MM.1S (cell line): ENCODE measurements at regions not wholly inside any gene's neighbourhood (a gene's known extent, or its start where the extent isn't known, plus 50 kb on each side); places are given as distances from the start of the nearest gene placed in this dataset.
A peak's percentile ranks its signal among the peaks of the same experiment; 100 is the strongest.

Experiments
- DNase-seq: peaks from one replicate; pipeline ENCODE4 v3.0.0-alpha.2; 2015
- H2AFZ ChIP-seq: fragments of 300-600 bp; sonication (generic); 2 replicates; pipeline ENCODE4 v1.6.0; 2016; ENCODE audit warnings: antibody characterized with exemption, low read length
- H3F3A ChIP-seq: fragments of 300-600 bp; sonication (generic); 2 replicates; pipeline ENCODE4 v1.6.1; 2016; ENCODE audit warnings: mild to moderate bottlenecking, antibody characterized with exemption, low read length, moderate library complexity, mixed read lengths; ENCODE audit not compliant: insufficient read depth
- H3K27ac ChIP-seq: fragments of 300-600 bp; sonication (generic); 2 replicates; pipeline ENCODE4 v1.5.1; 2016; ENCODE audit warnings: mild to moderate bottlenecking, low read length
- H3K27me3 ChIP-seq: fragments of 300-600 bp; sonication (generic); replicated peaks from 2 replicates; pipeline ENCODE4 v1.6.0; 2016; ENCODE audit warnings: low read length; ENCODE audit not compliant: insufficient read depth
- H3K36me3 ChIP-seq: fragments of 300-600 bp; sonication (generic); replicated peaks from 2 replicates; pipeline ENCODE4 v1.6.1; 2016; ENCODE audit warnings: mild to moderate bottlenecking, low read length, mixed read lengths; ENCODE audit not compliant: insufficient read depth
- H3K4me1 ChIP-seq: fragments of 300-600 bp; sonication (generic); 2 replicates; pipeline ENCODE4 v1.6.1; 2016; ENCODE audit warnings: low read length, mixed read lengths
- H3K4me2 ChIP-seq: fragments of 300-600 bp; sonication (generic); 2 replicates; pipeline ENCODE4 v1.6.0; 2016; ENCODE audit warnings: low read depth, low read length
- H3K4me3 ChIP-seq: fragments of 300-600 bp; sonication (generic); 2 replicates; pipeline ENCODE4 v1.5.1; 2016; ENCODE audit warnings: low read length, mixed read lengths
- H3K79me2 ChIP-seq: fragments of 300-600 bp; sonication (generic); 2 replicates; pipeline ENCODE4 v1.6.1; 2016; ENCODE audit warnings: mixed run types, low read length, mixed read lengths
- H3K9ac ChIP-seq: fragments of 300-600 bp; sonication (generic); 2 replicates; pipeline ENCODE4 v1.6.1; 2016; ENCODE audit warnings: low read length, mixed read lengths
- H3K9me2 ChIP-seq: fragments of 300-600 bp; sonication (generic); replicated peaks from 2 replicates; pipeline ENCODE4 v1.6.1; 2016; ENCODE audit warnings: mild to moderate bottlenecking, low read length, mixed read lengths; ENCODE audit not compliant: insufficient read depth
- H3K9me3 ChIP-seq: fragments of 300-600 bp; sonication (generic); replicated peaks from 2 replicates; pipeline ENCODE4 v1.6.1; 2016; ENCODE audit warnings: mild to moderate bottlenecking, low read length, mixed read lengths; ENCODE audit not compliant: insufficient read depth
- H4K20me1 ChIP-seq: fragments of 300-600 bp; sonication (generic); 2 replicates; pipeline ENCODE4 v1.6.1; 2016; ENCODE audit warnings: mild to moderate bottlenecking, low read length, moderate library complexity, mixed read lengths; ENCODE audit not compliant: insufficient read depth
- EZH2 ChIP-seq: fragments of 300-600 bp; sonication (generic); optimal IDR thresholded peaks from 2 replicates; pipeline ENCODE3; 2017; ENCODE audit warnings: low read depth, mild to moderate bottlenecking, antibody characterized with exemption, low read length, mixed read lengths
- EZH2phosphoT487 ChIP-seq: fragments of 300-600 bp; sonication (generic); IDR thresholded peaks from 2 replicates; pipeline ENCODE4 v1.6.1; 2018; ENCODE audit warnings: antibody characterized with exemption, low read length
- TF ChIP-seq, protein P1 (sequence below): fragments of 300-600 bp; sonication (generic); IDR thresholded peaks from 2 replicates; pipeline ENCODE4 v1.5.1; 2016; ENCODE audit warnings: antibody characterized with exemption, low read length, mixed read lengths

DNA sequence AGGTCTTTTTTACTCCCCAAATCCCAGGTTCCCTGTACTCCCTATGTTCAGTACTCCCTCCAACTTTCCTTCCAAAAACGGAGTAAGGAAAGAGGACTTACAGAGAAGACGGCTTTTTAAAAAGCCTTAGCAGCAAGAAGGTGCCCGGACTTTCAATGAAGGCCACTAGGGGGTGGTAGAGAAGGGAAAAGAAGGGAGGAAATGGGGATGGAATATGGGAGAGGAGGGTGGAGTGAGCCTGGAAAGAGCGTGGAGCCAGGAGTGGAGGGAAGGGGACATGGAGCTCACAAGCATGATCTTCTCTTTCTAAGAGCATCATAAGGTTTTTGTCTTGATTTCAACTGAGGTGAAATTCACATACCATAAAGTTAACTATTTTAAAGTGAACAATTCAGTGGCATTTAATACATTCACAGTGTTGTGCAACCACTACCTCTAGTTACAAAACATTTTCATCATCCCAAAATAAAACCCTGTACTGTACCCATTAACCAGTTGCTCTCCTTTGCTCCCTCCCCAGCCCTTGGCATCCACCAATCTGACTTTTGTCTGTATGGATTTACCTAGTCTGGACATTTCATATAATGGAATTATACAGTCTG lies 129.9 kb downstream of the ZNF281 start:
- Histone ChIP-seq H3K9ac (no peak overlapping the region), H3K9me3 (no peaks in the 10 kb centered on the region), H2AFZ (no peak overlapping the region), H3K36me3 (no peaks in the 10 kb centered on the region), H4K20me1 (no peaks in the 10 kb centered on the region), H3K4me1 (no peaks in the 10 kb centered on the region), H3K9me2 (no peaks in the 10 kb centered on the region), H3K27me3 (no peaks in the 10 kb centered on the region), H3K4me2 (no peak overlapping the region), H3K4me3 (no peak overlapping the region), H3K27ac (no peak overlapping the region), H3K79me2 (no peaks in the 10 kb centered on the region), H3F3A (0 out of 2 replicates have a peak, but pooled peaks cover 2% of the 10 kb centered on the region)
- DNase-seq = peak; percentile 34
- TF ChIP-seq, protein P1, sequence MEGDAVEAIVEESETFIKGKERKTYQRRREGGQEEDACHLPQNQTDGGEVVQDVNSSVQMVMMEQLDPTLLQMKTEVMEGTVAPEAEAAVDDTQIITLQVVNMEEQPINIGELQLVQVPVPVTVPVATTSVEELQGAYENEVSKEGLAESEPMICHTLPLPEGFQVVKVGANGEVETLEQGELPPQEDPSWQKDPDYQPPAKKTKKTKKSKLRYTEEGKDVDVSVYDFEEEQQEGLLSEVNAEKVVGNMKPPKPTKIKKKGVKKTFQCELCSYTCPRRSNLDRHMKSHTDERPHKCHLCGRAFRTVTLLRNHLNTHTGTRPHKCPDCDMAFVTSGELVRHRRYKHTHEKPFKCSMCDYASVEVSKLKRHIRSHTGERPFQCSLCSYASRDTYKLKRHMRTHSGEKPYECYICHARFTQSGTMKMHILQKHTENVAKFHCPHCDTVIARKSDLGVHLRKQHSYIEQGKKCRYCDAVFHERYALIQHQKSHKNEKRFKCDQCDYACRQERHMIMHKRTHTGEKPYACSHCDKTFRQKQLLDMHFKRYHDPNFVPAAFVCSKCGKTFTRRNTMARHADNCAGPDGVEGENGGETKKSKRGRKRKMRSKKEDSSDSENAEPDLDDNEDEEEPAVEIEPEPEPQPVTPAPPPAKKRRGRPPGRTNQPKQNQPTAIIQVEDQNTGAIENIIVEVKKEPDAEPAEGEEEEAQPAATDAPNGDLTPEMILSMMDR = peak; percentile 77
- no peak for TF ChIP-seq EZH2

DNA sequence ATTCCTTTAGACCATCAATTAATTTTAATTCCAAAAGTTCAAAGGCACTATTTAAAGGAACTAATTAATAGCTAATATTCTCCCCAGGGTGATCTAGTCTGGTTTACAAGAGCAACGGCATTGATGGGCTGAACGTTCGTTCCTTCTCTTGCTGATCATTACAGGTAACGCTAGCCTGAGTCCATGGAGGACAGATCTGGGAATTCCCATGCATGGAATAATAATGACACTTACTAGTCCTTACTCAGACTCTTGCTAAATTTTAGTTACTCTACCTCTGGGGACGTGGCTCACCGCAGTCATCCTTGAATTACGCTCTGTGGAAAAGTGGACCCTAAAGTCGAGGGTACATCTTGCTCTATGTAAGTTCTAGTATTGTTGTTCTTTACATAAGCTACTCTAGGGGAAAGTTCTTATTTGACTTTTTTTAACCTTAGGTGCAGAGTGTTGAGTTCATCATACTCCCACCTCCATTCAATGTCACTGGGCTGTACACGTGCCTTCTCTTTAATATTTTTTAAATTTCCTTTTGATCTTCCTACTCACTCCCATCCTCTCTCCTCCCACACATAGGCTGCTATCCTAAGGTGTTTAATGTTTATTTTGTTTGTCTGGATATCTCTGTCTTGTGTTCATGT lies 133.9 kb downstream of the ZNF281 start:
- no peak overlapping the region for H2AFZ ChIP-seq

DNA sequence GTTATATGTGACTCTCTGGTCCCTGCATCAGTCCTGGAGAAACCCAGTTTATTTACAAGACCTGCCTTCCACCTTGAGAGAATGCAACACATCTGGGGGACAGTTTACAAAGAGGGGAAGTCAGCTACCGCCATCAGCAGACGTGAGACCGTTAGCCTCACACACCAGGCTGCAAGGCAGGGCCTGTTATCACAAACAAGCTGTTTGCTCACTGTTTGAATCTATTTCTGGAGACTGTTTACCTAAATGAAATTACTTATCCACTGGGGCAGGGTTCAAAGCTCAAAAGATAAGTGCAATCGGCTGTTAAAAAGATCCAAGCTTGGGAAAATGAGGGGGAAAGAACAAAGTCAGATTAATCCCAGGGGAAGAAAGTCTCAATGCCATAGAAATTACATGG lies 134.4 kb downstream of the ZNF281 start:
- no peaks in the 10 kb centered on the region for H3K79me2 ChIP-seq
- no peaks in the 10 kb centered on the region for H3F3A ChIP-seq
- H3K9me3 ChIP-seq = no peaks in the 10 kb centered on the region
- H3K36me3 ChIP-seq = no peaks in the 10 kb centered on the region
- H3K27me3 ChIP-seq = no peaks in the 10 kb centered on the region
- DNase-seq = no peak
- H3K9me2 ChIP-seq = no peaks in the 10 kb centered on the region
- H2AFZ ChIP-seq = no peak overlapping the region
- TF ChIP-seq EZH2phosphoT487 (no peak), EZH2 (no peak)
- TF ChIP-seq, protein P1 = no peak
- no peak overlapping the region for H3K27ac ChIP-seq
- H3K9ac ChIP-seq = no peak overlapping the region
- no peak overlapping the region for H3K4me2 ChIP-seq
- H3K4me1 ChIP-seq = no peaks in the 10 kb centered on the region
- H3K4me3 ChIP-seq = no peak overlapping the region
- no peaks in the 10 kb centered on the region for H4K20me1 ChIP-seq

More for the DNA sequence above, 133.9 kb downstream of the ZNF281 start:
- Histone ChIP-seq H3K79me2 (no peaks in the 10 kb centered on the region), H3K4me2 (no peak overlapping the region), H3K9me3 (no peaks in the 10 kb centered on the region), H3F3A (no peaks in the 10 kb centered on the region), H3K27me3 (no peaks in the 10 kb centered on the region), H3K4me1 (no peaks in the 10 kb centered on the region), H3K9ac (no peak overlapping the region), H3K27ac (no peak overlapping the region), H4K20me1 (no peaks in the 10 kb centered on the region), H3K36me3 (no peaks in the 10 kb centered on the region), H3K4me3 (no peak overlapping the region), H3K9me2 (no peaks in the 10 kb centered on the region)
- TF ChIP-seq EZH2 = no peak
- TF ChIP-seq, protein P1 = no peak
- DNase-seq = no peak
